ENCODE measurements at regions not wholly inside any gene's neighbourhood (a gene's known extent, or its start where the extent isn't known, plus 50 kb on each side); places are given as distances from the start of the nearest gene placed in this dataset.
A peak's percentile ranks its signal among the peaks of the same experiment; 100 is the strongest.

DNA sequence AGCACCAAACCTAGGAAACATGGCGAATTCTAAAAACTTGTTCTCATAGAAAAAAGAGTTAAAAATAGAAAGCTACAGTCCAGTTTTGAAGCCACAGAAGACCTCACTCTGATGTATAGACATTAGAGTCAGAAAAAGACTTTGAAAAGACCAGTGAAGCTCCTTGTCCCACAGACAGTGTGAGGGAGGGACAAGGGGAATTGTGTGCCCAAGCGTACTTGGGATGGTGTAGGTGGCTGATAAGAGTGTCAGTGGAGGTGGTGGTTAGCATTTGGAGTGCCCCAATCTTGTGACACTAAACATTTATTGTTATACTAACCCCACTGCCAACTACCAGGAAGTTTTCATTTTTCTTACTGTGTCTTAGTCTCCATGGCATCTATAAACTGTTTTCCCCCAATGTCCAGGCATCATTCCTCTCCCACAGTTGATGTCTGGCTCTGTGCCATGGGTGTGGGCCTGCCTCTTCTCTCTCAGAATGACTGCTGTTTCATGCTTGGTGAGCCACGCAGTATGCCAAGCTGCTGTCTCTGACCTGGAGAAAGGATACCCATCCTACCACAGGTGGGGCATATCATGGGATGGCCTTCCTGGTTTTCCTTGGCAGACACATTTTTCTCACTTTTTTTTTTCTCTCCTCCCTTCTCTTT, 161.4 kb downstream of the RPIA start:
- ATAC-seq (ENCODE audit: insufficient read depth, low FRiP score), result no peak
- Histone ChIP-seq H3K27me3 (ENCODE audit: control insufficient read depth in 3 of 3, insufficient read depth in 3 of 3, low read length in 2 of 3) (no peaks in the 10 kb centered on the region), H3K9ac (ENCODE audit: insufficient read depth in 1 of 2, low read length in 2 of 2) (no peak overlapping the region), H3K36me3 (ENCODE audit: control insufficient read depth in 4 of 4, insufficient read depth in 4 of 4, low read length in 4 of 4) (no peaks in the 10 kb centered on the region), H3K4me3 (no peak overlapping the region), H3K9me3 (ENCODE audit: control insufficient read depth in 4 of 4, insufficient read depth in 3 of 4, low read length in 3 of 4) (peaks cover 0 to 1% (median 0%) of the 10 kb centered on the region in 4 donors), H3K27ac (ENCODE audit: low read depth in 1 of 2, low read length in 1 of 2) (no peak overlapping the region), H3K4me1 (ENCODE audit: control insufficient read depth in 5 of 5, insufficient read depth in 5 of 5, low read length in 5 of 5) (peaks cover 0 to 4% (median 0%) of the 10 kb centered on the region in 5 donors)
- peak in 2 of 3 donors; percentile 16 to 29 for DNase-seq
- TF ChIP-seq, protein P1, sequence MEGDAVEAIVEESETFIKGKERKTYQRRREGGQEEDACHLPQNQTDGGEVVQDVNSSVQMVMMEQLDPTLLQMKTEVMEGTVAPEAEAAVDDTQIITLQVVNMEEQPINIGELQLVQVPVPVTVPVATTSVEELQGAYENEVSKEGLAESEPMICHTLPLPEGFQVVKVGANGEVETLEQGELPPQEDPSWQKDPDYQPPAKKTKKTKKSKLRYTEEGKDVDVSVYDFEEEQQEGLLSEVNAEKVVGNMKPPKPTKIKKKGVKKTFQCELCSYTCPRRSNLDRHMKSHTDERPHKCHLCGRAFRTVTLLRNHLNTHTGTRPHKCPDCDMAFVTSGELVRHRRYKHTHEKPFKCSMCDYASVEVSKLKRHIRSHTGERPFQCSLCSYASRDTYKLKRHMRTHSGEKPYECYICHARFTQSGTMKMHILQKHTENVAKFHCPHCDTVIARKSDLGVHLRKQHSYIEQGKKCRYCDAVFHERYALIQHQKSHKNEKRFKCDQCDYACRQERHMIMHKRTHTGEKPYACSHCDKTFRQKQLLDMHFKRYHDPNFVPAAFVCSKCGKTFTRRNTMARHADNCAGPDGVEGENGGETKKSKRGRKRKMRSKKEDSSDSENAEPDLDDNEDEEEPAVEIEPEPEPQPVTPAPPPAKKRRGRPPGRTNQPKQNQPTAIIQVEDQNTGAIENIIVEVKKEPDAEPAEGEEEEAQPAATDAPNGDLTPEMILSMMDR (IDR thresholded peaks at IDR 0.05; ENCODE audit: control extremely low read depth, extremely low read depth), result no peak
- WGBS, 2 donors, result 84 to 91% methylated on average over 3 of the region's 3 CpGs

DNA sequence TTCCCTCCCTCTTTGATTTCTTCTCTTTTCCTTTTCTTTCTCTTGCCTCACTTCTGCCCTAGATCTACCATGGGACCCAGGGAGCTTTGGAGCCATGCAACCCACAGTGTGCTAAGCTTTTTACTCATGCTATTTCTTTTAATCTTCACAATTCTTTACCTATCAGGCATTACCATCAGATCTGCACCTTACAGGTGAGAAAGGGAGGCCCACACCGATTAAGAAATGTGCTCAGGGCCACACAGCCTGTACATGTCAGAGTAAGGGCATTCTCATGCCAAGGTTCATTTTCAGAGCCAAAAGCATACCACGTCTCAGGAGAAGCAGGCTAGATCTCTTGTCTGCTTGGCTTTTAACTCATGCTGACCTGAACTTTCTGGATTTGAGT, 161.9 kb downstream of the RPIA start:
- Histone ChIP-seq H3K36me3 (ENCODE audit: control insufficient read depth in 4 of 4, insufficient read depth in 4 of 4, low read length in 4 of 4) (no peaks in the 10 kb centered on the region), H3K4me1 (ENCODE audit: control insufficient read depth in 5 of 5, insufficient read depth in 5 of 5, low read length in 5 of 5) (peaks cover 0 to 7% (median 0%) of the 10 kb centered on the region in 5 donors), H3K4me3 (no peak overlapping the region), H3K9me3 (ENCODE audit: control insufficient read depth in 4 of 4, insufficient read depth in 3 of 4, low read length in 3 of 4) (peaks cover 0 to 1% (median 0%) of the 10 kb centered on the region in 4 donors), H3K27ac (ENCODE audit: low read depth in 1 of 2, low read length in 1 of 2) (no peak overlapping the region), H3K9ac (ENCODE audit: insufficient read depth in 1 of 2, low read length in 2 of 2) (no peak overlapping the region), H3K27me3 (ENCODE audit: control insufficient read depth in 3 of 3, insufficient read depth in 3 of 3, low read length in 2 of 3) (no peaks in the 10 kb centered on the region)
- TF ChIP-seq, protein P1 (IDR thresholded peaks at IDR 0.05; ENCODE audit: control extremely low read depth, extremely low read depth), result no peak
- DNase-seq, result no peak
- no peak for ATAC-seq (ENCODE audit: insufficient read depth, low FRiP score)
- WGBS, 2 donors, result 65 to 67% methylated on average over 2 of the region's 2 CpGs

DNA sequence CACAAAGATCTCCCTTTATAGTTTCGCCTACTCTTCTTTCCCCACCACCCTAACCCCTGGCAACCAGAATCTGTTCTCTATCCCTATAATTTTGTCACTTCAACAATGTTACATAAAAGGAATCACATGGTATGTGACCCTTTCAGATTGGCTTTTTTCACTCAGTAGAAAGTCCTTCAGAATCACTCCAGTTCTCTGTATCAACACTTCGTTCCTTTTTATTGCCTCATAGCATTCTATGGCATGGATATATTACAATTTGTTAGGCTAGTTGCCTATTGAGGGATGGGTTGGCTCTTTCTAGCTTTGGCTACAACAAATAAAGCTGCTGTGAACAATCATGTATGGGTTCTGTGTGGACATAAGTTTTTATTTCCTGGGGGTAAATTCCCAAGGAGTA, 163.1 kb downstream of the RPIA start:
- H3K27ac ChIP-seq (ENCODE audit: low read depth in 1 of 2, low read length in 1 of 2), result no peak overlapping the region
- no peaks in the 10 kb centered on the region for H3K27me3 ChIP-seq (ENCODE audit: control insufficient read depth in 3 of 3, insufficient read depth in 3 of 3, low read length in 2 of 3)
- WGBS, 2 donors, result 74 to 80% methylated on average over 2 of the region's 2 CpGs
- TF ChIP-seq, protein P1 (IDR thresholded peaks at IDR 0.05; ENCODE audit: control extremely low read depth, extremely low read depth), result no peak
- DNase-seq (no peak), ATAC-seq (ENCODE audit: insufficient read depth, low FRiP score) (no peak)
- no peak overlapping the region for H3K9ac ChIP-seq (ENCODE audit: insufficient read depth in 1 of 2, low read length in 2 of 2)
- H3K4me3 ChIP-seq, result no peak overlapping the region
- peaks cover 0 to 7% (median 0%) of the 10 kb centered on the region in 5 donors for H3K4me1 ChIP-seq (ENCODE audit: control insufficient read depth in 5 of 5, insufficient read depth in 5 of 5, low read length in 5 of 5)
- no peaks in the 10 kb centered on the region for H3K36me3 ChIP-seq (ENCODE audit: control insufficient read depth in 4 of 4, insufficient read depth in 4 of 4, low read length in 4 of 4)
- peaks cover 0 to 1% (median 0%) of the 10 kb centered on the region in 4 donors for H3K9me3 ChIP-seq (ENCODE audit: control insufficient read depth in 4 of 4, insufficient read depth in 3 of 4, low read length in 3 of 4)

All from lung (tissue), 11 donors.